ENCODE measurements at regions not wholly inside any gene's neighbourhood (a gene's known extent, or its start where the extent isn't known, plus 50 kb on each side); places are given as distances from the start of the nearest gene placed in this dataset.
"Not testable (repeated sequence)": the region's sequence is repeated elsewhere in the genome, so short reads cannot be mapped to it uniquely, and the experiment has no call there.

DNA sequence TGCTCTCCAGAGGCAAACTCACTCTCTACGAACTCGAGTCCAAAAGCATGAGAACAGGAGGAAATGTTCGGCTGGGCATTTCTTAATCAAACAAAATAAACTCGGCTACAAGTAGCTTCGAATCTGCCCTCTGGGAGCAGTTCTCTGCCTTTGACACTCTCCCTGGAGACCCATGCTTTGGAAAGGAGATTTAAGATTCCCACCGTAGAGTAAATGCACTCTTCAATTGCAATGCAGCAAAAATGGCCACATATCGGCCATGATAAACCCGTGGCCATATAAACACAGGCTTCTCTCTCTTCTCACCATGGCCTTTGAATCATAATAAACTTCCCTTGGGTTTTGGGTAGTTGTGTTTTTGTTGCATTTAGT lies 215.4 kb downstream of the TOMM20 start:
- H3K27me3 Mint-ChIP-seq (ENCODE audit: low read depth, unreplicated experiment): peaks cover 6% of the 10 kb centered on the region
- Histone ChIP-seq H3K79me2 (ENCODE audit: insufficient read depth, low read length) (no peaks in the 10 kb centered on the region), H3K9me3 (ENCODE audit: insufficient read depth, low read depth, low read length) (no peaks in the 10 kb centered on the region), H2AFZ (ENCODE audit: low read depth, low read length) (no peak overlapping the region), H4K20me1 (ENCODE audit: insufficient read depth, low read length) (no peaks in the 10 kb centered on the region), H3K4me1 (ENCODE audit: insufficient read depth, low read length) (peaks cover 8% of the 10 kb centered on the region), H3K27ac (ENCODE audit: low read depth, low read length) (no peak overlapping the region), H3K27me3 (ENCODE audit: insufficient read depth, low read length) (no peaks in the 10 kb centered on the region), H3K4me3 (ENCODE audit: insufficient read depth, low read depth, low read length) (no peak overlapping the region), H3K36me3 (ENCODE audit: insufficient read depth, low read length) (no peaks in the 10 kb centered on the region), H3K9ac (ENCODE audit: low read length) (no peak overlapping the region), H3K4me2 (ENCODE audit: low read length) (no peak overlapping the region)
- H3K4me3 Mint-ChIP-seq (ENCODE audit: unreplicated experiment): no peak overlapping the region
- FAIRE-seq (no peak), DNase-seq (ENCODE audit: low read depth) (no peak)
- no peak overlapping the region for H3K27ac Mint-ChIP-seq (ENCODE audit: unreplicated experiment)
- H3K36me3 Mint-ChIP-seq (ENCODE audit: low read depth, unreplicated experiment): peaks cover 3% of the 10 kb centered on the region
- no peaks in the 10 kb centered on the region for H3K4me1 Mint-ChIP-seq (ENCODE audit: low read depth, unreplicated experiment)
- TF ChIP-seq EZH2 (IDR thresholded peaks at IDR 0.05; ENCODE audit: insufficient read depth, low read length): no peak
- TF ChIP-seq, protein P1, sequence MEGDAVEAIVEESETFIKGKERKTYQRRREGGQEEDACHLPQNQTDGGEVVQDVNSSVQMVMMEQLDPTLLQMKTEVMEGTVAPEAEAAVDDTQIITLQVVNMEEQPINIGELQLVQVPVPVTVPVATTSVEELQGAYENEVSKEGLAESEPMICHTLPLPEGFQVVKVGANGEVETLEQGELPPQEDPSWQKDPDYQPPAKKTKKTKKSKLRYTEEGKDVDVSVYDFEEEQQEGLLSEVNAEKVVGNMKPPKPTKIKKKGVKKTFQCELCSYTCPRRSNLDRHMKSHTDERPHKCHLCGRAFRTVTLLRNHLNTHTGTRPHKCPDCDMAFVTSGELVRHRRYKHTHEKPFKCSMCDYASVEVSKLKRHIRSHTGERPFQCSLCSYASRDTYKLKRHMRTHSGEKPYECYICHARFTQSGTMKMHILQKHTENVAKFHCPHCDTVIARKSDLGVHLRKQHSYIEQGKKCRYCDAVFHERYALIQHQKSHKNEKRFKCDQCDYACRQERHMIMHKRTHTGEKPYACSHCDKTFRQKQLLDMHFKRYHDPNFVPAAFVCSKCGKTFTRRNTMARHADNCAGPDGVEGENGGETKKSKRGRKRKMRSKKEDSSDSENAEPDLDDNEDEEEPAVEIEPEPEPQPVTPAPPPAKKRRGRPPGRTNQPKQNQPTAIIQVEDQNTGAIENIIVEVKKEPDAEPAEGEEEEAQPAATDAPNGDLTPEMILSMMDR (IDR thresholded peaks at IDR 0.05; ENCODE audit: insufficient read depth, low read depth, low read length): no peak
- H3K9me3 Mint-ChIP-seq (ENCODE audit: unreplicated experiment): no peaks in the 10 kb centered on the region

DNA sequence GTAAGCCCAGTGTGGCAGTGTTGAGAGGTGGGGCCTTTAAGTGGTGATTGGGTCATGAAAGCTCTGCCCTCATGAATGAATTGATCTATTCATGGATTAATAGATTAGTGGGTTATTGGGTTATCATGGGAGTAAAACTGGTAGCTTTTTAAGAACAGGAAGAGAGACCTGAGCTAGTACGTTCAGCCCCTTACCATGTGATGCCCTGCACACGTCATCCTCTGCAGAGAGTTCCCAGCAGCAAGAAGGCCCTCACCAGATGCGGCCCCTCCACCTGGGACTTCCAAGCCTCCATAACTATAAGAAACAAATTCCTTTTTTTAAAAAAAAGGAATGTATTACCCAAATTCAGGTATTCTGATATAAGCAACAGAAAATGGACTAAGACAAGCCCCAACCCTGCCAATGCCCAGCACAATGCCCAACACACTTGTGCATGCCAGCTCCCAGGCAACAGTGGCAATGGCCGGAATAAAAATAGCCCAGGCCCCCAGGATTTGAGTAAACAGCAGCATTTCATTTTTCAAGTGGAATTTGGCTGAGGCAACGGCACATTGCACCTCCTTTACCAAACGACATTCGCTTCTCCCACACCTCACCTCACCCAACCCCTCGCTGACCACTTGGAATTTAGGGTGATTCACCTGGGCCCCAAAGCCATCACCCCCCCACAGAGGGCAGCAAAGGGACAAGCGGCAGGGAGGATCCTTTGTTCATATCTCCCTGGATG lies 215.9 kb downstream of the TOMM20 start:
- Histone ChIP-seq H3K27me3 (ENCODE audit: insufficient read depth, low read length) (no peaks in the 10 kb centered on the region), H3K9me3 (ENCODE audit: insufficient read depth, low read depth, low read length) (no peaks in the 10 kb centered on the region), H3K4me1 (ENCODE audit: insufficient read depth, low read length) (peaks cover 4% of the 10 kb centered on the region), H3K4me3 (ENCODE audit: insufficient read depth, low read depth, low read length) (no peak overlapping the region), H3K36me3 (ENCODE audit: insufficient read depth, low read length) (no peaks in the 10 kb centered on the region), H4K20me1 (ENCODE audit: insufficient read depth, low read length) (no peaks in the 10 kb centered on the region), H3K4me2 (ENCODE audit: low read length) (no peak overlapping the region), H3K79me2 (ENCODE audit: insufficient read depth, low read length) (no peaks in the 10 kb centered on the region), H3K27ac (ENCODE audit: low read depth, low read length) (no peak overlapping the region), H3K9ac (ENCODE audit: low read length) (no peak overlapping the region), H2AFZ (ENCODE audit: low read depth, low read length) (no peak overlapping the region)
- Mint-ChIP-seq H3K4me1 (ENCODE audit: low read depth, unreplicated experiment) (peaks cover 2% of the 10 kb centered on the region), H3K27me3 (ENCODE audit: low read depth, unreplicated experiment) (peaks cover 6% of the 10 kb centered on the region), H3K36me3 (ENCODE audit: low read depth, unreplicated experiment) (peaks cover 3% of the 10 kb centered on the region), H3K4me3 (ENCODE audit: unreplicated experiment) (no peak overlapping the region), H3K9me3 (ENCODE audit: unreplicated experiment) (no peaks in the 10 kb centered on the region), H3K27ac (ENCODE audit: unreplicated experiment) (no peak overlapping the region)
- TF ChIP-seq, protein P1 (IDR thresholded peaks at IDR 0.05; ENCODE audit: insufficient read depth, low read depth, low read length): no peak
- no peak for TF ChIP-seq EZH2 (IDR thresholded peaks at IDR 0.05; ENCODE audit: insufficient read depth, low read length)
- no peak for DNase-seq (ENCODE audit: low read depth)
- no peak for FAIRE-seq

DNA sequence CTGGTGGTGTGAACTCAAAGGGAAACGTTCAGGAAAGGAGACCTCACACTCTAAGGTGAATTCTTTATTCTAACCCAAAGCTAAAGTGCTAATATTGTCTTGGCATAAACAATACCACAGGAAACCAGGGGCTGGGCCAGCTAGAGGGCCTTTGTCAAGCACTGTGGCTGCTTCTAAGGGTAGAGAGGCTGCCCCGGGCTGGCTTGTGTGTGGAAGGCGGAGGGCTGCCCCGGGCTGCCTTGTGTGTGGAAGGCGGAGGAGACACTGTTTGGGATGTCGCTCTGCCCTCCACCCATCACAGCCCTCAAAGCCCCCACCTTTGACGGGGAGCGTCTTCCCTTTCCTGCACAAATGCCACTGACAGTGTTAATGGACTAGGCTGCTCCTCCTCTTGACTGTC lies 216.8 kb downstream of the TOMM20 start:
- peaks cover 3% of the 10 kb centered on the region for H3K4me1 Mint-ChIP-seq (ENCODE audit: low read depth, unreplicated experiment)
- no peak overlapping the region for H3K4me3 ChIP-seq (ENCODE audit: insufficient read depth, low read depth, low read length)
- no peaks in the 10 kb centered on the region for H3K79me2 ChIP-seq (ENCODE audit: insufficient read depth, low read length)
- no peak for TF ChIP-seq EZH2 (IDR thresholded peaks at IDR 0.05; ENCODE audit: insufficient read depth, low read length)
- TF ChIP-seq, protein P1 (IDR thresholded peaks at IDR 0.05; ENCODE audit: insufficient read depth, low read depth, low read length): no peak
- DNase-seq (ENCODE audit: low read depth): no peak
- no peak overlapping the region for H2AFZ ChIP-seq (ENCODE audit: low read depth, low read length)
- H3K27ac Mint-ChIP-seq (ENCODE audit: unreplicated experiment): no peak overlapping the region
- FAIRE-seq: no peak
- no peaks in the 10 kb centered on the region for H3K9me3 ChIP-seq (ENCODE audit: insufficient read depth, low read depth, low read length)
- no peak overlapping the region for H3K4me2 ChIP-seq (ENCODE audit: low read length)
- no peaks in the 10 kb centered on the region for H3K36me3 ChIP-seq (ENCODE audit: insufficient read depth, low read length)
- H3K9ac ChIP-seq (ENCODE audit: low read length): no peak overlapping the region
- H4K20me1 ChIP-seq (ENCODE audit: insufficient read depth, low read length): no peaks in the 10 kb centered on the region
- H3K27me3 Mint-ChIP-seq (ENCODE audit: low read depth, unreplicated experiment): peaks cover 6% of the 10 kb centered on the region
- peaks cover 3% of the 10 kb centered on the region for H3K36me3 Mint-ChIP-seq (ENCODE audit: low read depth, unreplicated experiment)
- no peaks in the 10 kb centered on the region for H3K27me3 ChIP-seq (ENCODE audit: insufficient read depth, low read length)
- H3K27ac ChIP-seq (ENCODE audit: low read depth, low read length): no peak overlapping the region
- no peaks in the 10 kb centered on the region for H3K9me3 Mint-ChIP-seq (ENCODE audit: unreplicated experiment)
- peaks cover 4% of the 10 kb centered on the region for H3K4me1 ChIP-seq (ENCODE audit: insufficient read depth, low read length)
- no peak overlapping the region for H3K4me3 Mint-ChIP-seq (ENCODE audit: unreplicated experiment)

DNA sequence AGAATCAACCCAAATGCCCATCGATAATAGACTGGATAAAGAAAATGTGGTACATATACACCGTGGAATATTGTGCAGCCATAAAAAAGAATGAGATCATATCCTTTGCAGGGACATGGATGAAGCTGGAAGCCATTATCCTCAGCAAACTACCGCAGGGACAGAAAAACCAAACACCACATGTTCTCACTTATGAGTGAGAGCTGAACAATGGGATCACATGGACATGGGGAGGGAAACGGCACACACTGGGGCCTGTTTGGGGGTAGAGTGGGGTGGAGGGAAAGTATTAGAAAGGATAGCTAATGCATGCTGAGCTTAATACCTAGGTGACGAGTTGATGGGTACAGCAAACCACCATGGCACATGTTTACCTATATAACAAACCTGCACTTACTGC lies 217.5 kb downstream of the TOMM20 start:
- FAIRE-seq; H3K9ac ChIP-seq (ENCODE audit: low read length); H3K36me3 Mint-ChIP-seq (ENCODE audit: low read depth, unreplicated experiment); H2AFZ ChIP-seq (ENCODE audit: low read depth, low read length); H3K36me3 ChIP-seq (ENCODE audit: insufficient read depth, low read length); H3K9me3 ChIP-seq (ENCODE audit: insufficient read depth, low read depth, low read length); H3K4me3 ChIP-seq (ENCODE audit: insufficient read depth, low read depth, low read length); H3K9me3 Mint-ChIP-seq (ENCODE audit: unreplicated experiment); H3K27me3 ChIP-seq (ENCODE audit: insufficient read depth, low read length); H3K27ac ChIP-seq (ENCODE audit: low read depth, low read length); H3K27ac Mint-ChIP-seq (ENCODE audit: unreplicated experiment); H3K4me1 Mint-ChIP-seq (ENCODE audit: low read depth, unreplicated experiment); H3K4me3 Mint-ChIP-seq (ENCODE audit: unreplicated experiment); H3K27me3 Mint-ChIP-seq (ENCODE audit: low read depth, unreplicated experiment); H3K4me2 ChIP-seq (ENCODE audit: low read length); H3K4me1 ChIP-seq (ENCODE audit: insufficient read depth, low read length); H3K79me2 ChIP-seq (ENCODE audit: insufficient read depth, low read length); H4K20me1 ChIP-seq (ENCODE audit: insufficient read depth, low read length); DNase-seq (ENCODE audit: low read depth): not testable (repeated sequence)

Data from astrocyte (in vitro differentiated cells and primary cell).